ENCODE measurements at regions not wholly inside any gene's neighbourhood (a gene's known extent, or its start where the extent isn't known, plus 50 kb on each side); places are given as distances from the start of the nearest gene placed in this dataset.

DNA sequence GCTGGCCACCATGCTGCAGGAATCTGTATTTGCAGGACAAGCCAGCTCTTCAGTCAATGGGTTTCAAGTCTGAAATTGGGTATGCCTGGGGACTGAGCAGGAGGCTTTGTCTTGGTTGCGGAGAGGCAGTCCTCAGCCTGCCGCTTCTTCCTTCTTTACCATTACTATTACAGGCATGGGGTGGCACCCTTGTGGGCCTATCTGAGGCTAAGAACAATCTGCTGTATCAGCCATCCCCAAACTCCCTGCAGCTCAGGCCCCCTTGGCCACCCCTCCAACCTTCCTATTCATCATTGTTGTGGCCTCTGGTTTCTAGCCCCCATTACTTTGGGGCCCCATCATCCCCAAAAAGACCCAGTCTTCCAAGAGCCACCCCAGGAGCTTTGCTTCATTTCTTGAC, 289.2 kb upstream of the FOXQ1 start:
- no peak for TF ChIP-seq CREB1 (CRISPR knock-in tag; IDR thresholded peaks at IDR 0.05)
- TF ChIP-seq SOX15 (CRISPR knock-in tag; IDR thresholded peaks at IDR 0.05) = no peak
- no peak for TF ChIP-seq ZNF263 (CRISPR knock-in tag; IDR thresholded peaks at IDR 0.05; ENCODE audit: low read depth)
- TF ChIP-seq ZNF532 (CRISPR knock-in tag; IDR thresholded peaks at IDR 0.05; ENCODE audit: borderline replicate concordance) = no peak
- no peak for TF ChIP-seq GABPB1 (CRISPR knock-in tag; IDR thresholded peaks at IDR 0.05)
- no peak for TF ChIP-seq ZNF219 (CRISPR knock-in tag; IDR thresholded peaks at IDR 0.05; ENCODE audit: borderline replicate concordance)
- TF ChIP-seq JUN (CRISPR knock-in tag; IDR thresholded peaks at IDR 0.05) = no peak
- TF ChIP-seq, protein P1, sequence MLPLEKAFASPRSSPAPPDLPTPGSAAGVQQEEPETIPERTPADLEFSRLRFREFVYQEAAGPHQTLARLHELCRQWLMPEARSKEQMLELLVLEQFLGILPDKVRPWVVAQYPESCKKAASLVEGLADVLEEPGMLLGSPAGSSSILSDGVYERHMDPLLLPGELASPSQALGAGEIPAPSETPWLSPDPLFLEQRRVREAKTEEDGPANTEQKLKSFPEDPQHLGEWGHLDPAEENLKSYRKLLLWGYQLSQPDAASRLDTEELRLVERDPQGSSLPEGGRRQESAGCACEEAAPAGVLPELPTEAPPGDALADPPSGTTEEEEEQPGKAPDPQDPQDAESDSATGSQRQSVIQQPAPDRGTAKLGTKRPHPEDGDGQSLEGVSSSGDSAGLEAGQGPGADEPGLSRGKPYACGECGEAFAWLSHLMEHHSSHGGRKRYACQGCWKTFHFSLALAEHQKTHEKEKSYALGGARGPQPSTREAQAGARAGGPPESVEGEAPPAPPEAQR (CRISPR knock-in tag; IDR thresholded peaks at IDR 0.05) = no peak
- TF ChIP-seq, protein P2, sequence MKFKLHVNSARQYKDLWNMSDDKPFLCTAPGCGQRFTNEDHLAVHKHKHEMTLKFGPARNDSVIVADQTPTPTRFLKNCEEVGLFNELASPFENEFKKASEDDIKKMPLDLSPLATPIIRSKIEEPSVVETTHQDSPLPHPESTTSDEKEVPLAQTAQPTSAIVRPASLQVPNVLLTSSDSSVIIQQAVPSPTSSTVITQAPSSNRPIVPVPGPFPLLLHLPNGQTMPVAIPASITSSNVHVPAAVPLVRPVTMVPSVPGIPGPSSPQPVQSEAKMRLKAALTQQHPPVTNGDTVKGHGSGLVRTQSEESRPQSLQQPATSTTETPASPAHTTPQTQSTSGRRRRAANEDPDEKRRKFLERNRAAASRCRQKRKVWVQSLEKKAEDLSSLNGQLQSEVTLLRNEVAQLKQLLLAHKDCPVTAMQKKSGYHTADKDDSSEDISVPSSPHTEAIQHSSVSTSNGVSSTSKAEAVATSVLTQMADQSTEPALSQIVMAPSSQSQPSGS (CRISPR knock-in tag; IDR thresholded peaks at IDR 0.05; ENCODE audit: borderline replicate concordance, low read depth) = no peak
- no peak for TF ChIP-seq FOXK1 (CRISPR knock-in tag; IDR thresholded peaks at IDR 0.05)
- POLR2A ChIA-PET = no interaction called here
- Mint-ChIP-seq H3K4me1 (peaks cover 26% of the 10 kb centered on the region), H3K27me3 (ENCODE audit: low read depth) (peaks cover 61% of the 10 kb centered on the region), H3K9me3 (peaks cover 19% of the 10 kb centered on the region), H3K36me3 (peaks cover 14% of the 10 kb centered on the region), H3K27ac (no peak overlapping the region), H3K4me3 (no peak overlapping the region)
- ATAC-seq (no peak), DNase-seq (ENCODE audit: low spot score) (no peak)
- CTCF ChIA-PET = no interaction called here

- no peak for ATAC-seq
- H3K27me3 Mint-ChIP-seq (ENCODE audit: low read depth) = peaks cover 46% of the 10 kb centered on the region
- no peak for DNase-seq (ENCODE audit: low spot score)
- peaks cover 14% of the 10 kb centered on the region for H3K36me3 Mint-ChIP-seq
- H3K9me3 Mint-ChIP-seq = peaks cover 19% of the 10 kb centered on the region
- CTCF ChIA-PET = no interaction called here
- H3K4me3 Mint-ChIP-seq = no peak overlapping the region
- H3K27ac Mint-ChIP-seq = no peak overlapping the region
- H3K4me1 Mint-ChIP-seq = peaks cover 12% of the 10 kb centered on the region
- no peak for TF ChIP-seq GTF2I (CRISPR knock-in tag; conservative IDR thresholded peaks at IDR 0.05)
- TF ChIP-seq ELF4 (CRISPR knock-in tag; IDR thresholded peaks at IDR 0.05; ENCODE audit: low read depth) = no peak
- TF ChIP-seq, protein P3, sequence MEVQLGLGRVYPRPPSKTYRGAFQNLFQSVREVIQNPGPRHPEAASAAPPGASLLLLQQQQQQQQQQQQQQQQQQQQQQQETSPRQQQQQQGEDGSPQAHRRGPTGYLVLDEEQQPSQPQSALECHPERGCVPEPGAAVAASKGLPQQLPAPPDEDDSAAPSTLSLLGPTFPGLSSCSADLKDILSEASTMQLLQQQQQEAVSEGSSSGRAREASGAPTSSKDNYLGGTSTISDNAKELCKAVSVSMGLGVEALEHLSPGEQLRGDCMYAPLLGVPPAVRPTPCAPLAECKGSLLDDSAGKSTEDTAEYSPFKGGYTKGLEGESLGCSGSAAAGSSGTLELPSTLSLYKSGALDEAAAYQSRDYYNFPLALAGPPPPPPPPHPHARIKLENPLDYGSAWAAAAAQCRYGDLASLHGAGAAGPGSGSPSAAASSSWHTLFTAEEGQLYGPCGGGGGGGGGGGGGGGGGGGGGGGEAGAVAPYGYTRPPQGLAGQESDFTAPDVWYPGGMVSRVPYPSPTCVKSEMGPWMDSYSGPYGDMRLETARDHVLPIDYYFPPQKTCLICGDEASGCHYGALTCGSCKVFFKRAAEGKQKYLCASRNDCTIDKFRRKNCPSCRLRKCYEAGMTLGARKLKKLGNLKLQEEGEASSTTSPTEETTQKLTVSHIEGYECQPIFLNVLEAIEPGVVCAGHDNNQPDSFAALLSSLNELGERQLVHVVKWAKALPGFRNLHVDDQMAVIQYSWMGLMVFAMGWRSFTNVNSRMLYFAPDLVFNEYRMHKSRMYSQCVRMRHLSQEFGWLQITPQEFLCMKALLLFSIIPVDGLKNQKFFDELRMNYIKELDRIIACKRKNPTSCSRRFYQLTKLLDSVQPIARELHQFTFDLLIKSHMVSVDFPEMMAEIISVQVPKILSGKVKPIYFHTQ (CRISPR knock-in tag; IDR thresholded peaks at IDR 0.05) = no peak
- no peak for TF ChIP-seq RELA (CRISPR knock-in tag; IDR thresholded peaks at IDR 0.05; ENCODE audit: borderline replicate concordance)
- no peak for TF ChIP-seq NR3C1 (CRISPR knock-in tag; conservative IDR thresholded peaks at IDR 0.05; ENCODE audit: low read depth)
- TF ChIP-seq NFYB (CRISPR knock-in tag; conservative IDR thresholded peaks at IDR 0.05; ENCODE audit: low read depth) = no peak
- no peak for TF ChIP-seq GABPB1 (CRISPR knock-in tag; IDR thresholded peaks at IDR 0.05)
- no peak for TF ChIP-seq TEAD4 (CRISPR knock-in tag; IDR thresholded peaks at IDR 0.05)
- TF ChIP-seq, protein P4, sequence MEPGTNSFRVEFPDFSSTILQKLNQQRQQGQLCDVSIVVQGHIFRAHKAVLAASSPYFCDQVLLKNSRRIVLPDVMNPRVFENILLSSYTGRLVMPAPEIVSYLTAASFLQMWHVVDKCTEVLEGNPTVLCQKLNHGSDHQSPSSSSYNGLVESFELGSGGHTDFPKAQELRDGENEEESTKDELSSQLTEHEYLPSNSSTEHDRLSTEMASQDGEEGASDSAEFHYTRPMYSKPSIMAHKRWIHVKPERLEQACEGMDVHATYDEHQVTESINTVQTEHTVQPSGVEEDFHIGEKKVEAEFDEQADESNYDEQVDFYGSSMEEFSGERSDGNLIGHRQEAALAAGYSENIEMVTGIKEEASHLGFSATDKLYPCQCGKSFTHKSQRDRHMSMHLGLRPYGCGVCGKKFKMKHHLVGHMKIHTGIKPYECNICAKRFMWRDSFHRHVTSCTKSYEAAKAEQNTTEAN (CRISPR knock-in tag; IDR thresholded peaks at IDR 0.05) = no peak
- TF ChIP-seq CREB1 (CRISPR knock-in tag; IDR thresholded peaks at IDR 0.05) = no peak
- TF ChIP-seq OVOL2 (CRISPR knock-in tag; IDR thresholded peaks at IDR 0.05; ENCODE audit: borderline replicate concordance) = no peak
- POLR2A ChIA-PET = no interaction called here
These were observed 291.1 kb upstream of the FOXQ1 start for GRCh38 chr6:1020837-1021236.
